EL (cell line): ENCODE measurements at regions not wholly inside any gene's neighbourhood (a gene's known extent, or its start where the extent isn't known, plus 50 kb on each side); places are given as distances from the start of the nearest gene placed in this dataset.

ENCODE experiments used
- DNase-seq: peaks from one replicate; pipeline ENCODE4 v3.0.0-alpha.2; 2016

GRCh38 chr4:54988655-54989054, 136.7 kb downstream of the KDR start:
- DNase-seq, result no peak

DNA sequence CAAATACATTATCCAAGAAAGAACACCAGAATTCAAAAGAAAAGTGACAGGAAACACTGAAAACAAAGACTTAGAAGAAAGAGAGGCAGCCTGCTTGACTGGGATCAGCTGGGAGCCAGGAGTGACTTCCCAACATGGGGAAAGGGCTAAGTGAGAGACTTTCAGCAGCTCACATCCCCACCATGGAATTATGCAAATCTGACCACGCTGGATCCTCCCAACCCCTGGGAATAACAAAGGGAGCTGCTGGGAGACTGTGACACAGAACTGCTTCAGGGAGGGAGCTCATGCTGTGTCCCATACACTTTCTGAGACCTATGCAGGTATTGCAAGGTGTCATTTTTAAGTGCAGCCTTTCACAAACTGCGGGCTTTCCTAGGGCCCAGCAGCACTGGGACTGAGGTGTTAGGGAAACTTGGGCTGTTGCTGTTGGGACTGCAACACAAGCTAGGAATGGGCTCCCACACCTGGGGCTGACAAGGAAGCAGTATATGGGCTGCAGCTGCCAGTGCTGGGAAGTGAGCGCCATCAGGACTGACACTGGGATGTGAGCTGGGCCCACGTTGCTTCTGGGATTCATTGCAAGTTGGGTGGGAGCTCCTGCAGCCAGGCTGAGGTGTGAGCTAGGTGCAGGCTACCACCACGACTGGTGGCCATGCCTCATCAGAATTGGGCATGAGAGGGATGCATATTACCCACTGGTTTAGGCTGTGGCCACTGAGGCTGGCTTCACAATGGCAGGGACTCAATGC, 139.1 kb downstream of the KDR start:
- no peak for DNase-seq

- DNase-seq, result no peak
Observed at GRCh38 chr4:54976682-54977081, 148.7 kb downstream of the KDR start.

- DNase-seq, result no peak
Observed at GRCh38 chr4:54976031-54976430, 149.4 kb downstream of the KDR start.

DNA sequence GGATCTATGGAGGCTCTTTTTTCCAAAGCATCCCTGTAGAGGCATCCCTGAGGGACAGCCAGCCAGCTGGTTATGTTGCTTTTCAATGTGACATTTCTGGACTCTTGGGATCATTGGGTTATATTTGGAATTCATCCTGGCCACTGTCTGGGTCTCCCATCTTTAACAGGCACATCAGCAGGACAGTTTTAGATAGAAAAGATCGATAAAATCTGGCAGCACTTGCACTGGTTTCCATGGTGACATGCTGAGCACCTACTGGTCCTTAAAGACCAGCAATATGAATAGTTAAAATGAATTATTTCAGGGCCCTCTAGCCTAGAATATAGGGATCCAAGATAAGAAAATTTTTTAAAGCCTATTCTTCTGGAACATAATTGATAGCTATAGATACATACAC, 151.6 kb downstream of the KDR start:
- DNase-seq, result no peak

GRCh38 chr4:54971474-54971950, 153.9 kb downstream of the KDR start:
- peak; percentile 56 for DNase-seq

GRCh38 chr4:54967289-54967688, 158.1 kb downstream of the KDR start:
- no peak for DNase-seq

DNA sequence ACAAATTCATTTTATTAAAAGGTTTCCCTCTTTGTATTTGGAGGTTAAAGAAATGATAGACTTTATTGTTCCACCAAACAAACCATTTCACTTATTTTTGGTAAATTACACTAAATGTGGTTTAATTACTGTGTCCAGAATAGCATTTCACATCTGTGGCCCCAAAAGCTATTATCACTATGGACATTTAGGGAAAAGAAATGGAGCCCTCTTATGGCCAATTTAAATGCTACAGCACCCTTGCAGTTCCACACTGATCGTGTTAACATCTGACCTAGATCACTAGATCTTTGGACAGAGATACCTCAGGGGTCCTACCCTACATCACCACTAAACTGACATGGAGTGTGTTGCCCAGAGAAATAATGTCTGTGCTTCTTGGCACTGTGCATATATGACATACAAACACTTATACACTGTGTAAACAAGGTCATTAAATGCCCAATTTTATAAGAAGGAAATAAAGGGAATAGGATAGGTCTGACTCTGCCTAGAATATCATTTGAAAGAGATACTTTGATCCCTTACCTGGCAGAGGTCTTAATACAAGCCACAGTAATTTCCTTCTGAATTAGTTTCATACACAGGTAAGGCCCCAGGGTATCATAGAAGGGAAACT, 163.9 kb downstream of the KDR start:
- DNase-seq, result peak; percentile 57

DNA sequence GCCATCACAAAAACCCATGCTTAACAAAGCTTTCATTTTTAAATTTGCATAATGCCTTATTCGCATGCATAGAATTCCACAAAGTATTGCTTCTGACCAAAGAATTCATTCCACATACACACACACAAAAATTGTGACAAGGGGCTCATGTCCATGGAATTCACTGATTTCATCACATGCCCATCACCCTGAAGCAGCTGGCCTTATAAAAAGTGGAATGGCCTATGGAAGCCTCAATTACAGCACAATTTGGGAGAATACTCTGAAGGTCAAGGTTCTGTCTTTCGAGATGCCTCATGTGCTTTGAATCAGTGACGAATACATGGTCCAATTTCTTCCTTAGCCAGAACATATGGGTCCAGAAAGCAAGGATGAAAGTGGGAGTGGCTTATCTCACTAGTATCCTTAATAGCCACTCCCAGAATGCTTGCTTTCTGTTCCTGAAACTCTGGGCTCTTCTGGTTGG, 165.7 kb downstream of the KDR start:
- peak; percentile 95 for DNase-seq

DNA sequence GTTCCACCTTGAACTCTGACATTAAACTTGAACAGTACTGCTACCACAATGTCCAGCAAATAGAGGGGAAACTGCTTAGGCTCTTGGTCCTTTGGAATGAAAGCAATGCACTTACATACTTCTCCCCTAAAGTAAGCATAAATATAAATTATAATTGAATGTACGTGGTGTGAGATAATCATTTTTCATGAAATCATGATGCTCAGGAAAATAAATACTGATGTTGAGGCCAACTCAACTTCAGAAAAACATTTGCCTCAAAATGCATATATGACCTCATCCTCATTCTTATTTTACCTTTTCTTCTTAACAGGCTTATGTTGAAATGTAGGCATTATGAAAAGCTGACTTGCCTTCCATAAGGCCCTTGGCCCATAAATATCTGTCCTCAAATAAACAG, 166.3 kb downstream of the KDR start:
- DNase-seq, result peak; percentile 60

DNA sequence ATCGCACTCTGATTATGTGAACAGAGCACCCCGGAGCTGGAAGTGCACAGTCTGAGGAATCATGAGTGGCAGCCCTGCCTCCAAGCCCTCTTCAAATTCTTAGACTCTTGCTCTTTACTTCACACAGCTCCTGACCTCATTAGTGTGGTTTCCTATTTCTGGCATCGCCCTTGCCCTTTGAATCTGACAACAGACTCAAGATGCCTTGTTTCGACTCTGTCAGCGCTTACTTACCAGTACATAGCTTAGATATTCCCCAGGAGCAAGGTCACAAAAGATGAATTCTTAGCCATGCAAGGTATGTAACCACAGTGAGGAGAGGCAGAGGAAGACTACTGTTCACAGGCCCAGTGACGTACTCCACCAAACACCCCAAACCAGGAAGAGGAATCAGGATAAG, 167.2 kb downstream of the KDR start:
- peak; percentile 77 for DNase-seq

DNA sequence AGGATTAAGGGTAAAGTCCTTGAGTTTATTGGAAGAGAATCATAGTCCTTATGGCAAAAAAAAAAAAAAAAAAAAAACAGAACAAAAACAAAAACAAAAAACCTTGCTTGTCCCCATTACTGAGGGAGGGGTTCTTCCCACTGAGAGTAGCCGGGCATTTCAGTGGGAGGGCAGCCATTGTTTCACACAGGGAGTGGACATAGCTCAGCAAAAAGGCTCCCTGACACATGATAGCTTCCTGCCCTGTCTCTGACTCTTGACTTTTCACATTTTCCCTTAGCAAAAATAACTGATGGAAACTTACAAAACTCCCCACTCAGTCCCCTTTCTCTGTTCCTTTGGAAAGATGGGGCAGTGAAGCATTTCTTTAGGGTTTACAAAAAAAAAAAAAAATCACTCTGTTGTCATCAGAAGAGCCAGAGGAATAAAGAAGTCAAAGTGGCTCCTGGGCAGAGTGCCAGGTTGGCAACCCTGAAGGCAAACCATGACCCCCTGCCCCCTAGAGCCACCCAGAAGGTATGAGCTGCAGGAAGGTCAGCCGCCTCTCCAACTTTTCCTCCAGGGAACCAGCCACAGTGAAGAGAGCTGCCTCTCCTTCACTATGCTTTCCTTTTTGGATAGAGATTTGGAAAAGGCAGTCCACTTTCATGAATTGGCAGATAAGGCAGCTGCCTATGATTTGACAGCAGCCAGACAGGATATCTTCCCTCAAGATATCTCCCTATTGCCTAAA, 170.6 kb downstream of the KDR start:
- DNase-seq, result no peak

DNA sequence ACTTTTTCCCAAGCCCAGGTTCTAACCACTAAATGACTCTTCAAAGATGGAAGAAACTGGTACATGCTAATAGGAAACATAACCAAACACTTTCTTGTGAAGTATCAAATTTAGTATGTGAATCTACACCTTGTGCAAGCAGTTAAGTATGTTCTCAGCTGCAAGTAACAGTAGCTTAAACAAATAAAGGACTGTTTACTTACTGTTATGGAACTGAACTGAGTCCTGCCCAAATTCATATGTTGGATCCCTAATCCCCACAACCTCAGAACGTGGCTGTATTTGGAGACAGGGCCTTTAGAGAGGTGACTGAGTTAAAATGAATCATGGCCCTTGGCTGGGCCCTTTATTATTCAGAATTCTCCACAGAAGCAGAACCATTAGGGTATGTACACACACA, 178.7 kb downstream of the KDR start:
- no peak for DNase-seq

DNA sequence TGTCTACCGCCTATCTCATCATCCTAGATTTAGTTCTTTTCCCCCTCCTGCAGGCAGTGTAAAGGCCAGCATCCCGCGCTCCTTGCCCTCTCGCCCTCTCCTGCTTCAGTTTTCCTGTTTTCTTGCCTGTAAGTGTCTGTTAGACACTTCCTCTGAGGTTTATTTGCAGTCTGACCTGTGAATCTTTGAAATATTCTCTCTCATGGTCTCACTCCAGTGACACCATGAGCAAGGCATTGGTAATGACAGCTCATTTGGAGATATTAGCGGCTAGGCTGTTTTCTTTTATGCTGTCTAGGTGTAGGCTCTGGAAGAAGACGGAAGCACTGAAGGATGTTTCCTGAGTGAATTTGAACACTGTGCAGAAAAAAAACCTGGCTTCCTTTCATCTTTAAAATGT, 179.6 kb downstream of the KDR start:
- DNase-seq, result no peak

GRCh38 chr4:54942721-54943120, 182.7 kb downstream of the KDR start:
- DNase-seq, result no peak

DNA sequence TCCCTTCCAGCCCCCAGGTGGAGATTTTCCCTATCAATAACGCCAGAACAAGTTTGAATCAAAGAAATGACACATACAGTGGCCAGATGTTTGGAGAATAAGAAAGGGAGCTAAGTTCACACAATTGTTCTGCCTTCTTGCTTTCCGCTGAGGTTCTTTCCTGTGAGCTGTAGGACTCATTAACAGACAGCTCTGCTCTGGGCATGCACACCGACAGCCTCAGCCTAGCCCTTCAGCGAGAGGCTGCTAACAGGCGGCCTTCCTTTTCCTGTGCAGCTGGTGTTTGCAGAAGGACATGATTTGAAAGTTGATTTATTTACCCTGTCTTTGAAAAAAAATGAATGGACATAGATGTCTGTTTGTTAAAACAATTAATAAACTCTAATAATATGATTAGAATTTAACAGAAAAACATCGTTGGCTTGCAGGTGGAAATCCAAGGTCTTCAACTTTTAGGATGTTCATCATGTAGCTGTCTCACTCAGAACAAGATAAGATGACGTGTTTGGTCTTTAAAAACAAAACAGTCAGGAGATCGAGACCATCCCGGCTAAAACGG, 183.3 kb downstream of the KDR start:
- DNase-seq, result no peak

- no peak for DNase-seq
Observed at GRCh38 chr4:54940996-54941865, 184.2 kb downstream of the KDR start.

DNA sequence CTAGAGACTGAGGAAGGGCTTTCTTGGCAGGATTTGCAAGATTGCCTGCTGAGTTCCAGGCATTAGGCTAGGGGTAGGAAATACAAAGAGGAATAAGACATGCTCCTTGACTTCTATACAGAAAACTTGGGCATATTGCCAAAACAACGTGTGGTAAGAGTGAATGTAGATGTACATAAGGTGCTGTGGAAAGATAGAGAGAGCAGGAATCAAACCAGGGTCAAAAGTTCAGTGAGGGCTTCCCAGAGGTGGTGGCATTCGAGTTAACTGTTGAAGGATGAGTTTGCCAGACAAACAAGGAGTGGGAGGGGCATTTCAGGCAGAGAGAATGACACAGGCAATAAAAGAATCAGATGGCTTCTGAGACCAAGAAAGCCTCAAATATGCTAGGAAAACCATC, 187.9 kb downstream of the KDR start:
- no peak for DNase-seq

- no peak for DNase-seq
Observed at GRCh38 chr4:54933579-54933978, 191.8 kb downstream of the KDR start.

DNA sequence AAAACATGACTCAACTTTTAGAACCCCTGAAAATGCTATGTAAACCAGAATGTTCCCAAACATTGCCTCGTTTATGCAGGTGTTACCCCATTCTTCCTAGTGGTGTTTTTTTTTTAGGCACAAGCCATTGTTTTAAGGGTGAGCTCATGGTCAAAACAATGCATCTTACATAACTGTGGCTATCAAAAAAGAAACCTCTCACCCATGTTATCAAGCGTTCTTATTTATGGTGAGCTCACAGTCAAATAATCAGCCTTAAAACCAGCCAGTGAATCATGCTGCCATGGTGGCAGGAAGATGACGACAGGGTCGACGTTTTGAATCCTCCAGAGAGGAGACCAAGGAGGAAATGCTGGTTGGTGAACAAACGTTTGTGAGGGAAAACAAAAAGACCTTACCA, 195.2 kb downstream of the KDR start:
- DNase-seq, result peak; percentile 77

GRCh38 chr4:54929459-54929858, 195.9 kb downstream of the KDR start:
- no peak for DNase-seq

- DNase-seq, result no peak
Observed at GRCh38 chr4:54924891-54925290, 200.5 kb downstream of the KDR start.

GRCh38 chr4:54915276-54915675, 210.1 kb downstream of the KDR start:
- no peak for DNase-seq
